ENCODE measurements at regions not wholly inside any gene's neighbourhood (a gene's known extent, or its start where the extent isn't known, plus 50 kb on each side); places are given as distances from the start of the nearest gene placed in this dataset.

- Histone ChIP-seq H3K27me3 (ENCODE audit: low read length) (no peaks in the 10 kb centered on the region), H2AFZ (ENCODE audit: low read depth, low read length, severe bottlenecking) (no peak overlapping the region), H3K9me2 (replicated peaks; ENCODE audit: insufficient read depth, low read length) (no peaks in the 10 kb centered on the region)
These were observed 707.5 kb downstream of the DHX35 start for GRCh38 chr20:39669659-39670058.

GRCh38 chr20:39668038-39668437 is 705.9 kb downstream of the DHX35 start:
- Histone ChIP-seq H3K36me3 (ENCODE audit: low read length) (no peaks in the 10 kb centered on the region), H3K9ac (ENCODE audit: low read length) (no peak overlapping the region), H3F3A (ENCODE audit: insufficient read depth) (no peaks in the 10 kb centered on the region), H3K4me3 (ENCODE audit: insufficient read depth, low read length, poor library complexity, severe bottlenecking) (no peak overlapping the region), H4K20me1 (ENCODE audit: low read depth, low read length) (no peaks in the 10 kb centered on the region), H3K9me2 (replicated peaks; ENCODE audit: insufficient read depth, low read length) (no peaks in the 10 kb centered on the region), H3K27me3 (ENCODE audit: low read length) (no peaks in the 10 kb centered on the region), H3K79me2 (ENCODE audit: insufficient read depth, low read length) (no peaks in the 10 kb centered on the region), H3K9me3 (ENCODE audit: insufficient read depth, low read length) (no peaks in the 10 kb centered on the region), H2AFZ (ENCODE audit: low read depth, low read length, severe bottlenecking) (no peak overlapping the region), H3K27ac (ENCODE audit: low read depth, low read length) (no peak overlapping the region), H3K4me2 (ENCODE audit: low read depth, low read length, poor library complexity, severe bottlenecking) (no peak overlapping the region)
- TF ChIP-seq EZH2phosphoT487 (conservative IDR thresholded peaks at IDR 0.05; ENCODE audit: low read length) (no peak), CTCF (IDR thresholded peaks at IDR 0.05; ENCODE audit: insufficient read depth, low read length, poor library complexity, severe bottlenecking) (no peak)

More at GRCh38 chr20:39669659-39670058, 707.5 kb downstream of the DHX35 start:
- Histone ChIP-seq H3K79me2 (ENCODE audit: insufficient read depth, low read length) (no peaks in the 10 kb centered on the region), H3K36me3 (ENCODE audit: low read length) (no peaks in the 10 kb centered on the region), H3K9ac (ENCODE audit: low read length) (no peak overlapping the region), H3F3A (ENCODE audit: insufficient read depth) (no peaks in the 10 kb centered on the region), H4K20me1 (ENCODE audit: low read depth, low read length) (no peaks in the 10 kb centered on the region), H3K27ac (ENCODE audit: low read depth, low read length) (no peak overlapping the region), H3K4me3 (ENCODE audit: insufficient read depth, low read length, poor library complexity, severe bottlenecking) (no peak overlapping the region), H3K9me3 (ENCODE audit: insufficient read depth, low read length) (no peaks in the 10 kb centered on the region), H3K4me2 (ENCODE audit: low read depth, low read length, poor library complexity, severe bottlenecking) (no peak overlapping the region)
- TF ChIP-seq CTCF (IDR thresholded peaks at IDR 0.05; ENCODE audit: insufficient read depth, low read length, poor library complexity, severe bottlenecking), result no peak
- no peak for TF ChIP-seq EZH2phosphoT487 (conservative IDR thresholded peaks at IDR 0.05; ENCODE audit: low read length)

GRCh38 chr20:39661833-39662232 is 699.7 kb downstream of the DHX35 start:
- no peak for TF ChIP-seq CTCF (IDR thresholded peaks at IDR 0.05; ENCODE audit: insufficient read depth, low read length, poor library complexity, severe bottlenecking)
- no peak for TF ChIP-seq EZH2phosphoT487 (conservative IDR thresholded peaks at IDR 0.05; ENCODE audit: low read length)
- H3K9me2 ChIP-seq (replicated peaks; ENCODE audit: insufficient read depth, low read length), result no peaks in the 10 kb centered on the region
- no peaks in the 10 kb centered on the region for H3K27me3 ChIP-seq (ENCODE audit: low read length)
- H3K4me2 ChIP-seq (ENCODE audit: low read depth, low read length, poor library complexity, severe bottlenecking), result no peak overlapping the region
- H3K9me3 ChIP-seq (ENCODE audit: insufficient read depth, low read length), result no peaks in the 10 kb centered on the region
- no peaks in the 10 kb centered on the region for H3K79me2 ChIP-seq (ENCODE audit: insufficient read depth, low read length)
- H4K20me1 ChIP-seq (ENCODE audit: low read depth, low read length), result no peaks in the 10 kb centered on the region
- no peaks in the 10 kb centered on the region for H3F3A ChIP-seq (ENCODE audit: insufficient read depth)
- no peak overlapping the region for H3K27ac ChIP-seq (ENCODE audit: low read depth, low read length)
- H2AFZ ChIP-seq (ENCODE audit: low read depth, low read length, severe bottlenecking), result no peak overlapping the region
- H3K9ac ChIP-seq (ENCODE audit: low read length), result no peak overlapping the region
- no peaks in the 10 kb centered on the region for H3K36me3 ChIP-seq (ENCODE audit: low read length)
- H3K4me3 ChIP-seq (ENCODE audit: insufficient read depth, low read length, poor library complexity, severe bottlenecking), result no peak overlapping the region

All from SU-DHL-6 (cell line).